ENCODE measurements at regions not wholly inside any gene's neighbourhood (a gene's known extent, or its start where the extent isn't known, plus 50 kb on each side); places are given as distances from the start of the nearest gene placed in this dataset.

GRCh38 chr18:53764086-53764485 lies 460.4 kb downstream of the MBD2 start:
- ATAC-seq (ENCODE audit: low read depth) = no peak
- no peaks in the 10 kb centered on the region for H3K36me3 Mint-ChIP-seq
- no peaks in the 10 kb centered on the region for H3K4me1 Mint-ChIP-seq

GRCh38 chr18:53757328-53757727 lies 467.1 kb downstream of the MBD2 start:
- H3K4me3 Mint-ChIP-seq = no peak overlapping the region
- no peaks in the 10 kb centered on the region for H3K36me3 Mint-ChIP-seq
- DNase-seq (no peak), ATAC-seq (ENCODE audit: low read depth) (no peak)
- H3K9me3 Mint-ChIP-seq = peaks cover 2% of the 10 kb centered on the region
- H3K4me1 Mint-ChIP-seq = no peaks in the 10 kb centered on the region
- no peaks in the 10 kb centered on the region for H3K27me3 Mint-ChIP-seq
- no peak overlapping the region for H3K27ac Mint-ChIP-seq
- POLR2A ChIA-PET = no interaction called here

More at GRCh38 chr18:53764086-53764485, 460.4 kb downstream of the MBD2 start:
- Mint-ChIP-seq H3K9me3 (peaks cover 8% of the 10 kb centered on the region), H3K4me3 (no peak overlapping the region), H3K27me3 (no peaks in the 10 kb centered on the region), H3K27ac (no peak overlapping the region)
- POLR2A ChIA-PET = no interaction called here
- DNase-seq = no peak

- no peaks in the 10 kb centered on the region for H3K4me1 Mint-ChIP-seq
- ATAC-seq (ENCODE audit: low read depth) = no peak
- no peak for DNase-seq
- H3K9me3 Mint-ChIP-seq = peaks cover 1% of the 10 kb centered on the region
- no peaks in the 10 kb centered on the region for H3K27me3 Mint-ChIP-seq
- H3K36me3 Mint-ChIP-seq = no peaks in the 10 kb centered on the region
- H3K4me3 Mint-ChIP-seq = no peak overlapping the region
- no peak overlapping the region for H3K27ac Mint-ChIP-seq
- POLR2A ChIA-PET = no interaction called here
These were observed 467.9 kb downstream of the MBD2 start for GRCh38 chr18:53756610-53756972.

GRCh38 chr18:53755914-53756609 lies 468.4 kb downstream of the MBD2 start:
- Mint-ChIP-seq H3K27me3 (no peaks in the 10 kb centered on the region), H3K9me3 (no peaks in the 10 kb centered on the region), H3K4me3 (no peak overlapping the region), H3K36me3 (no peaks in the 10 kb centered on the region), H3K4me1 (no peaks in the 10 kb centered on the region), H3K27ac (no peak overlapping the region)
- POLR2A ChIA-PET = no interaction called here
- ATAC-seq (ENCODE audit: low read depth) (no peak), DNase-seq (no peak)

- ATAC-seq (ENCODE audit: low read depth) = no peak
- no peaks in the 10 kb centered on the region for H3K9me3 Mint-ChIP-seq
- H3K4me3 Mint-ChIP-seq = no peak overlapping the region
- POLR2A ChIA-PET = no interaction called here
- no peaks in the 10 kb centered on the region for H3K36me3 Mint-ChIP-seq
- no peak for DNase-seq
- no peak overlapping the region for H3K27ac Mint-ChIP-seq
- no peaks in the 10 kb centered on the region for H3K27me3 Mint-ChIP-seq
- no peaks in the 10 kb centered on the region for H3K4me1 Mint-ChIP-seq
These were observed 470.3 kb downstream of the MBD2 start for GRCh38 chr18:53754154-53754553.

- no peaks in the 10 kb centered on the region for H3K4me1 Mint-ChIP-seq
- H3K36me3 Mint-ChIP-seq = no peaks in the 10 kb centered on the region
- H3K4me3 Mint-ChIP-seq = no peak overlapping the region
- H3K27ac Mint-ChIP-seq = no peak overlapping the region
- ATAC-seq (ENCODE audit: low read depth) (no peak), DNase-seq (no peak)
- POLR2A ChIA-PET = no interaction called here
- H3K27me3 Mint-ChIP-seq = no peaks in the 10 kb centered on the region
- no peaks in the 10 kb centered on the region for H3K9me3 Mint-ChIP-seq
These were observed 470.9 kb downstream of the MBD2 start for GRCh38 chr18:53753601-53754000.

- H3K4me1 Mint-ChIP-seq = no peaks in the 10 kb centered on the region
- POLR2A ChIA-PET = no interaction called here
- no peak overlapping the region for H3K4me3 Mint-ChIP-seq
- H3K9me3 Mint-ChIP-seq = no peaks in the 10 kb centered on the region
- DNase-seq (no peak), ATAC-seq (ENCODE audit: low read depth) (no peak)
- H3K27ac Mint-ChIP-seq = no peak overlapping the region
- no peaks in the 10 kb centered on the region for H3K27me3 Mint-ChIP-seq
- H3K36me3 Mint-ChIP-seq = no peaks in the 10 kb centered on the region
These were observed 471.6 kb downstream of the MBD2 start for GRCh38 chr18:53752781-53753367.

GRCh38 chr18:53749766-53750165 lies 474.7 kb downstream of the MBD2 start:
- no peak for ATAC-seq (ENCODE audit: low read depth)
- no peaks in the 10 kb centered on the region for H3K36me3 Mint-ChIP-seq
- no peak for DNase-seq
- no peak overlapping the region for H3K4me3 Mint-ChIP-seq
- no peak overlapping the region for H3K27ac Mint-ChIP-seq
- POLR2A ChIA-PET = no interaction called here
- H3K4me1 Mint-ChIP-seq = no peaks in the 10 kb centered on the region
- H3K9me3 Mint-ChIP-seq = no peaks in the 10 kb centered on the region
- no peaks in the 10 kb centered on the region for H3K27me3 Mint-ChIP-seq

- POLR2A ChIA-PET = no interaction called here
- H3K36me3 Mint-ChIP-seq = no peaks in the 10 kb centered on the region
- peaks cover 1% of the 10 kb centered on the region for H3K9me3 Mint-ChIP-seq
- H3K4me1 Mint-ChIP-seq = no peaks in the 10 kb centered on the region
- no peaks in the 10 kb centered on the region for H3K27me3 Mint-ChIP-seq
- DNase-seq (no peak), ATAC-seq (ENCODE audit: low read depth) (no peak)
- no peak overlapping the region for H3K27ac Mint-ChIP-seq
- H3K4me3 Mint-ChIP-seq = no peak overlapping the region
These were observed 476.8 kb downstream of the MBD2 start for GRCh38 chr18:53747663-53748160.

- no peaks in the 10 kb centered on the region for H3K27me3 Mint-ChIP-seq
- H3K27ac Mint-ChIP-seq = no peak overlapping the region
- no peak overlapping the region for H3K4me3 Mint-ChIP-seq
- H3K9me3 Mint-ChIP-seq = peaks cover 1% of the 10 kb centered on the region
- no peak for ATAC-seq (ENCODE audit: low read depth)
- no peak for DNase-seq
- H3K4me1 Mint-ChIP-seq = no peaks in the 10 kb centered on the region
- no peaks in the 10 kb centered on the region for H3K36me3 Mint-ChIP-seq
- POLR2A ChIA-PET = no interaction called here
These were observed 477.3 kb downstream of the MBD2 start for GRCh38 chr18:53747210-53747609.

GRCh38 chr18:53745986-53746385 lies 478.5 kb downstream of the MBD2 start:
- ATAC-seq (ENCODE audit: low read depth) (no peak), DNase-seq (no peak)
- H3K4me1 Mint-ChIP-seq = no peaks in the 10 kb centered on the region
- POLR2A ChIA-PET = no interaction called here
- H3K9me3 Mint-ChIP-seq = peaks cover 1% of the 10 kb centered on the region
- no peak overlapping the region for H3K4me3 Mint-ChIP-seq
- H3K36me3 Mint-ChIP-seq = no peaks in the 10 kb centered on the region
- no peaks in the 10 kb centered on the region for H3K27me3 Mint-ChIP-seq
- no peak overlapping the region for H3K27ac Mint-ChIP-seq

GRCh38 chr18:53745224-53745967 lies 479.1 kb downstream of the MBD2 start:
- Mint-ChIP-seq H3K27ac (no peak overlapping the region), H3K9me3 (peaks cover 1% of the 10 kb centered on the region), H3K27me3 (no peaks in the 10 kb centered on the region), H3K4me1 (no peaks in the 10 kb centered on the region), H3K36me3 (no peaks in the 10 kb centered on the region), H3K4me3 (no peak overlapping the region)
- DNase-seq (no peak), ATAC-seq (ENCODE audit: low read depth) (no peak)
- POLR2A ChIA-PET = no interaction called here

GRCh38 chr18:53739700-53740099 lies 484.8 kb downstream of the MBD2 start:
- no peaks in the 10 kb centered on the region for H3K4me1 Mint-ChIP-seq
- H3K9me3 Mint-ChIP-seq = peaks cover 1% of the 10 kb centered on the region
- no peaks in the 10 kb centered on the region for H3K27me3 Mint-ChIP-seq
- no peaks in the 10 kb centered on the region for H3K36me3 Mint-ChIP-seq
- no peak for DNase-seq
- ATAC-seq (ENCODE audit: low read depth) = no peak
- POLR2A ChIA-PET = no interaction called here
- no peak overlapping the region for H3K27ac Mint-ChIP-seq
- no peak overlapping the region for H3K4me3 Mint-ChIP-seq

- H3K4me1 Mint-ChIP-seq = no peaks in the 10 kb centered on the region
- no peak overlapping the region for H3K4me3 Mint-ChIP-seq
- H3K9me3 Mint-ChIP-seq = peaks cover 3% of the 10 kb centered on the region
- no peaks in the 10 kb centered on the region for H3K27me3 Mint-ChIP-seq
- no peaks in the 10 kb centered on the region for H3K36me3 Mint-ChIP-seq
- ATAC-seq (ENCODE audit: low read depth) (no peak), DNase-seq (no peak)
- POLR2A ChIA-PET = no interaction called here
- no peak overlapping the region for H3K27ac Mint-ChIP-seq
These were observed 488.9 kb downstream of the MBD2 start for GRCh38 chr18:53735526-53735925.
